Cardiac muscle cell (in vitro differentiated cells and primary cell): ENCODE measurements at regions not wholly inside any gene's neighbourhood (a gene's known extent, or its start where the extent isn't known, plus 50 kb on each side); places are given as distances from the start of the nearest gene placed in this dataset.

Experiments
- DNase-seq, 2 donors: peaks; one replicate each; pipeline versions ENCODE4 v3.0.0 to v3.0.0-alpha.2; 2010 to 2017; ENCODE audit warnings: low read depth in 1 of 2, low spot score in 1 of 2
- H3K27ac ChIP-seq: fragments of 200-600 bp; sonication (generic); 2 replicates; pipeline ENCODE4 v1.5.1; 2016
- H3K27me3 ChIP-seq: fragments of 200-600 bp; sonication (generic); 2 replicates; pipeline ENCODE4 v1.6.0; 2016; ENCODE audit warnings: control low read depth
- H3K36me3 ChIP-seq: fragments of 200-600 bp; sonication (generic); 2 replicates; pipeline ENCODE4 v1.5.1; 2016; ENCODE audit warnings: control low read depth
- H3K4me1 ChIP-seq: fragments of 200-600 bp; sonication (generic); 2 replicates; pipeline ENCODE4 v1.8.1; 2017; ENCODE audit warnings: low read depth, mild to moderate bottlenecking, mixed run types
- H3K4me3 ChIP-seq: fragments of 200-600 bp; sonication (generic); 2 replicates; pipeline ENCODE4 v1.5.1; 2016; ENCODE audit warnings: mild to moderate bottlenecking
- H3K9me3 ChIP-seq: fragments of 200-600 bp; sonication (generic); 2 replicates; pipeline ENCODE4 v1.5.1; 2017; ENCODE audit warnings: low read depth, mild to moderate bottlenecking, control low read depth
- TF ChIP-seq, protein P1 (sequence below): IDR thresholded peaks from 2 replicates; pipeline ENCODE4 v1.5.1; 2012; ENCODE audit warnings: low read depth, mild to moderate bottlenecking, low read length

DNA sequence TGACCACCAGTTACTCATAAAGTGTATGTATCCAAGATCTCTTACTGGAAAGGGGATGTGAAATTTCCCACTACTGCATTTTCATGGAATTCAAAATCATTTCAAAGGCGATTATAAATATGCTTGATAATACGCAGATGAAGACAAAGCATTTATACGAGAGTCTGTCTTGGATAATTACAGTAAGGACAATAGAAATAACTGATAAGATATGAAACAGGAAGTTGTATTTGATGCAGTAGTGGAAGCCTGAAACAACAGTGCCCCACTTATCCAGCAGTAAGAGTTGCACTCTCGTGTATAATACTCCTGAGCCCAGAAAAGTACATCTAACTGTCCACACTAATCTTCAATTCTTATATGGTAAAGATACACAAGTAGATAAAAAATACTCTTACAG, 188.7 kb upstream of the POU5F2 start:
- H3K36me3 ChIP-seq = no peaks in the 10 kb centered on the region
- DNase-seq = no peak
- TF ChIP-seq, protein P1, sequence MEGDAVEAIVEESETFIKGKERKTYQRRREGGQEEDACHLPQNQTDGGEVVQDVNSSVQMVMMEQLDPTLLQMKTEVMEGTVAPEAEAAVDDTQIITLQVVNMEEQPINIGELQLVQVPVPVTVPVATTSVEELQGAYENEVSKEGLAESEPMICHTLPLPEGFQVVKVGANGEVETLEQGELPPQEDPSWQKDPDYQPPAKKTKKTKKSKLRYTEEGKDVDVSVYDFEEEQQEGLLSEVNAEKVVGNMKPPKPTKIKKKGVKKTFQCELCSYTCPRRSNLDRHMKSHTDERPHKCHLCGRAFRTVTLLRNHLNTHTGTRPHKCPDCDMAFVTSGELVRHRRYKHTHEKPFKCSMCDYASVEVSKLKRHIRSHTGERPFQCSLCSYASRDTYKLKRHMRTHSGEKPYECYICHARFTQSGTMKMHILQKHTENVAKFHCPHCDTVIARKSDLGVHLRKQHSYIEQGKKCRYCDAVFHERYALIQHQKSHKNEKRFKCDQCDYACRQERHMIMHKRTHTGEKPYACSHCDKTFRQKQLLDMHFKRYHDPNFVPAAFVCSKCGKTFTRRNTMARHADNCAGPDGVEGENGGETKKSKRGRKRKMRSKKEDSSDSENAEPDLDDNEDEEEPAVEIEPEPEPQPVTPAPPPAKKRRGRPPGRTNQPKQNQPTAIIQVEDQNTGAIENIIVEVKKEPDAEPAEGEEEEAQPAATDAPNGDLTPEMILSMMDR = no peak
- H3K27ac ChIP-seq = no peak overlapping the region
- no peaks in the 10 kb centered on the region for H3K9me3 ChIP-seq
- H3K4me3 ChIP-seq = no peak overlapping the region
- H3K27me3 ChIP-seq = no peaks in the 10 kb centered on the region
- H3K4me1 ChIP-seq = no peaks in the 10 kb centered on the region

DNA sequence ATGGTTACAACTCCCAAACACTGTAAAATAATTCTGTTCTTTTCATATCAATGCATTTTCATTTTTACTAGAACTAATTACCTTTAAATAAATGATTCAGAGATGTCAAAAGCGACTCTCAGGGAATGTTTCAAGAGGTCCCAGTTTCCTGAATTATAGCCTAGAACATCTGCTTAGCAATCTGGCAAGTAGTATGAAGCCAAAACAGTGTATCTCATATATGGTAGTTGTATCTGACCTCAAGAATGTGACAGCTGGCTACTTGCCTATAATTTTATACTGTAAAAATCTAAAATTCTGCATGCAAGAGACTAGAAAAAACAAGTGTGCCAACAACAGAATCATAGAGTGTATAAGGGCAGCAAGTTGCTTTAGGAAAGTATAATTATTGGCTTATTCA, 187.7 kb upstream of the POU5F2 start:
- Histone ChIP-seq H3K27ac (no peak overlapping the region), H3K27me3 (no peaks in the 10 kb centered on the region), H3K4me3 (no peak overlapping the region), H3K9me3 (no peaks in the 10 kb centered on the region), H3K4me1 (no peaks in the 10 kb centered on the region), H3K36me3 (no peaks in the 10 kb centered on the region)
- TF ChIP-seq, protein P1 = no peak
- DNase-seq = peak in 1 of 2 donors; percentile 66

DNA sequence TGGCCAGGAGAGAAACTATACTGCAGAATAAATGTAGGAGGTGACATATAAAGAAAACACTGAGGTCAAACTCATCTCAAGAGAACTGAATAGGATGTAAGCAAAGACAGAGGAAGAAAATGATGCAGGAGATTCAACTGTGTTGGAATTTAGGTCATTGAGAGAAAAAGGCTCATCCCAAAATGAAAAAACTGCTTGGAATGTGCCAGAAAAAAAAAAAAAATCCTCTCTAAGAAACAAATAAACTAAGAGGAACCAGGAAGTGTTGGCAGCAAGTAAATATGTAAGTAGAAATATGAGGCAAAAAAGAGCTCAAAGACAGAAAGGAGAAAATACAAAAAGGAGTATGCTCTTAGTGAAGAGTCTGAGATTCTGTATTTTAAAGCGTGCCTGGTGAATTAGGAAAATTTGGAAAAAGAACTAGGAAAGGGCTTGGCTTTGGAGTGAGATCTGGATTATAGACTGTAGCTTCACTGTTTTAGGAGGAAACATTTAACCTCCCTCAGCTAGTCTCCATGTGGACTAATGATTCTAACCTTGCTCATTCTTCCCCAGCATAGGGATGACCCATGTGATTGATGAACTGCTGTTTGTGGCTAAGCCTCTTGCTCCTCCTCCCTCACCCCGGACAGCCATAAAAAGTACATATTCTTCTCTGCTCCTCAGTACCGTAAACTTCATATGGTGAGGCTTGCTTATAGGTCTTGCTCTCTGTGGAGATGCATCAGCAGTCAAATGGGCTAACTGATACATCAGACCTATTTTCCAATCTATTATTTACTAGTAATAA, 185.6 kb upstream of the POU5F2 start:
- H3K4me1 ChIP-seq = no peaks in the 10 kb centered on the region
- DNase-seq = no peak
- no peak overlapping the region for H3K4me3 ChIP-seq
- no peaks in the 10 kb centered on the region for H3K36me3 ChIP-seq
- TF ChIP-seq, protein P1 = no peak
- no peaks in the 10 kb centered on the region for H3K9me3 ChIP-seq
- no peaks in the 10 kb centered on the region for H3K27me3 ChIP-seq
- H3K27ac ChIP-seq = no peak overlapping the region

DNA sequence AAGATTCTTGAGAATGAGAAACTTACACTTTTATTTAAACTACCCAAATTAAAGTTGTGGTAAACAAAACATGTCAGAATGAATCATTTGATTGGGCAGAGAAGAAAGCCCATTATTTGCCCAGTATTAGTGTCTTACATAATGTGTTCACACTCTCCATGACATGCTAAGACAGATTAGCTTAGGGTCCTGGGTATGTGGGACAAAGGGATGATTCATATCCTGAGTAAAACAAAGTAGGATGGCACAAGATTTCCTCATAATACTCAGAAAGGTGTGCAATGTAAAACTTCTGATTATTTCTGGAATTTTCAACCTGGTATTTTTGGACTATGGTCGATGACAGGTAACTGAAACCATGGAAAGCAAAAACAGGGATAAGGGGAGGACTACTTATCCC, 183.9 kb upstream of the POU5F2 start:
- H3K27me3 ChIP-seq = no peaks in the 10 kb centered on the region
- no peak for DNase-seq
- H3K4me1 ChIP-seq = no peaks in the 10 kb centered on the region
- TF ChIP-seq, protein P1 = no peak
- no peaks in the 10 kb centered on the region for H3K9me3 ChIP-seq
- H3K36me3 ChIP-seq = no peaks in the 10 kb centered on the region
- no peak overlapping the region for H3K27ac ChIP-seq
- no peak overlapping the region for H3K4me3 ChIP-seq

DNA sequence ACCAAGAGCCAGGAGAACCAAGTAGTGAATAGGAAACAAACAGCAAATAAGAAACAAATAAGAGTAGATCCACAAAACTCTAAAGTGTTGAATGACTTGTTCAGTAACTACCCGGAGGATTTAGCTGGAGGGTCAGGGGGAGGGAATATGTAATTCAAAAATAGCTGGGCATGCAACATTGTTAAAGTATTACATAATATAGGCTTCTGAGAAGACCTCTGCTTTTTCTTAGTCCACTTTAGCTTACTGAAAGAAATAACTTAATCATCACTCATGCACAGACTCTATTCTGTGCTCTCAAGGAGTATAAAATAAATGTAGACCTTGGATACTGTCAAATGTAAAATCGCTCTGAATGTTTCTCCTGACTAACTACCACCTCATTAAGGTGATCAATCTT, 183.2 kb upstream of the POU5F2 start:
- Histone ChIP-seq H3K27ac (no peak overlapping the region), H3K4me1 (no peaks in the 10 kb centered on the region), H3K36me3 (no peaks in the 10 kb centered on the region), H3K27me3 (no peaks in the 10 kb centered on the region), H3K4me3 (no peak overlapping the region), H3K9me3 (no peaks in the 10 kb centered on the region)
- TF ChIP-seq, protein P1 = no peak
- peak in 1 of 2 donors; percentile 10 for DNase-seq
